ENCODE measurements at regions not wholly inside any gene's neighbourhood (a gene's known extent, or its start where the extent isn't known, plus 50 kb on each side); places are given as distances from the start of the nearest gene placed in this dataset.

DNA sequence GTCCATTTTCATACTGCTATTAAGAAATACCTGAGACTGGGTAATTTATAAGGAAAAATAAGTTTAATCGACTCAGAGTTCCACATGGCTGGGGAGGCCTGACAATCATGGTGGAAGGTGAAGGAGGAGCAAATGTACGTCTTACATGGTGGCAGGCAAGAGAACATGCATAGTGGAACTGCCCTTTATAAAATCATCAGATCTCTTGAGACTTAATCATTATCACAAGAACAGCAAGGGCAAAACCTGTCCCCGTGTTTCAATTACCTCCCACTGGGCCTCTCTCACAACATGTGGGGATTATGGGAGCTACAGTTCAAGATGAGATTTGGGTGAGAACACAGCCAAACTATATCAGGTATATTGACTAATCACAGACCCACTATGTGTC is 370.2 kb upstream of the USP24 start:
- H3K4me3 Mint-ChIP-seq (ENCODE audit: unreplicated experiment), result no peak overlapping the region
- TF ChIP-seq, protein P1, sequence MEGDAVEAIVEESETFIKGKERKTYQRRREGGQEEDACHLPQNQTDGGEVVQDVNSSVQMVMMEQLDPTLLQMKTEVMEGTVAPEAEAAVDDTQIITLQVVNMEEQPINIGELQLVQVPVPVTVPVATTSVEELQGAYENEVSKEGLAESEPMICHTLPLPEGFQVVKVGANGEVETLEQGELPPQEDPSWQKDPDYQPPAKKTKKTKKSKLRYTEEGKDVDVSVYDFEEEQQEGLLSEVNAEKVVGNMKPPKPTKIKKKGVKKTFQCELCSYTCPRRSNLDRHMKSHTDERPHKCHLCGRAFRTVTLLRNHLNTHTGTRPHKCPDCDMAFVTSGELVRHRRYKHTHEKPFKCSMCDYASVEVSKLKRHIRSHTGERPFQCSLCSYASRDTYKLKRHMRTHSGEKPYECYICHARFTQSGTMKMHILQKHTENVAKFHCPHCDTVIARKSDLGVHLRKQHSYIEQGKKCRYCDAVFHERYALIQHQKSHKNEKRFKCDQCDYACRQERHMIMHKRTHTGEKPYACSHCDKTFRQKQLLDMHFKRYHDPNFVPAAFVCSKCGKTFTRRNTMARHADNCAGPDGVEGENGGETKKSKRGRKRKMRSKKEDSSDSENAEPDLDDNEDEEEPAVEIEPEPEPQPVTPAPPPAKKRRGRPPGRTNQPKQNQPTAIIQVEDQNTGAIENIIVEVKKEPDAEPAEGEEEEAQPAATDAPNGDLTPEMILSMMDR (IDR thresholded peaks at IDR 0.05; ENCODE audit: partially characterized antibody, unreplicated experiment), result no peak
- no peak overlapping the region for H3K27ac Mint-ChIP-seq (ENCODE audit: unreplicated experiment)
- H3K36me3 Mint-ChIP-seq (ENCODE audit: unreplicated experiment), result no peaks in the 10 kb centered on the region
- H3K27me3 Mint-ChIP-seq (ENCODE audit: unreplicated experiment), result no peaks in the 10 kb centered on the region
- H3K4me1 Mint-ChIP-seq (ENCODE audit: low read depth, unreplicated experiment), result peaks cover 1% of the 10 kb centered on the region
- H3K9me3 Mint-ChIP-seq (ENCODE audit: unreplicated experiment), result no peaks in the 10 kb centered on the region
- DNase-seq, result no peak

DNA sequence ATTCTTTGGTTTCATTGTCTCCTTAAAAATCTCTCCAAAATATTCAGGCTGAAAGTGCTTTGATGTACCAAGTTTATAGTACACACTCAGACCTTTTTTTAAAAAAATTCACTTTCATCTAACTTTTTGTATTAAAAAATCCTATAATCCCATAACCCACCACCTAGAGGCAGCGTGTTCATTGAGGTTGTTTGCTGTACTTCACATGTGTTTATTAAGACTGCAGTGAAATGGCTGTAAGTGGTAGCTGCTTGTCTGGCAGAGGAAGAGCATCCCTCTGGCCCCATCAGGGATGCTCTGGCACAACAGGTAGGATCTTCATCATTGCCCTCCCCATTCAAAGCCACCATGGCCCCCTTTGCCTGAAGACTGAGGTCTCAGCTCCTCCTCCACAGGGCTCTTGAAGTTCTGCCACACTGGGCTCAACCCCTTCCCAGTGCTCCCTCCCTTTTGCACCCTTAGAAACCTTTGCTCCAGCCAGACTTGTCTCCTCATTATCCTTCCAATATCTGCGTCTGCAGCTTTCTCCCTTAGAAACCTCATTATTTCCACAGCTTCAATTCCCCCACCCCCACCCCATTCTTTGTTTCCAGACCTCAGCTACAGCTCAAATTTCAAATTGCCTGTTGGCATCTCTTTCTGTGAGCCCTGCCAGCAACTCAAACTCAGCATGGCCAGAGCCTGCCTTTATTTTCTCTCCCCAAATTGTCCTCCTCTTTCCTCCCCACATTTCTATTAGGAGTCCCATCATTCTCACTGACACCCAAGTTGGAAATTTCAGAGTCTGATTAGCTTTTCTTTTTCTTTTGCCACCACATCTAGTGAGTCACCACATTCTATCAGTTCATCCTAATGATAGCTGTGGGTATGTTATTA is 369.6 kb upstream of the USP24 start:
- H3K36me3 Mint-ChIP-seq (ENCODE audit: unreplicated experiment), result no peaks in the 10 kb centered on the region
- H3K27me3 Mint-ChIP-seq (ENCODE audit: unreplicated experiment), result no peaks in the 10 kb centered on the region
- no peak for DNase-seq

DNA sequence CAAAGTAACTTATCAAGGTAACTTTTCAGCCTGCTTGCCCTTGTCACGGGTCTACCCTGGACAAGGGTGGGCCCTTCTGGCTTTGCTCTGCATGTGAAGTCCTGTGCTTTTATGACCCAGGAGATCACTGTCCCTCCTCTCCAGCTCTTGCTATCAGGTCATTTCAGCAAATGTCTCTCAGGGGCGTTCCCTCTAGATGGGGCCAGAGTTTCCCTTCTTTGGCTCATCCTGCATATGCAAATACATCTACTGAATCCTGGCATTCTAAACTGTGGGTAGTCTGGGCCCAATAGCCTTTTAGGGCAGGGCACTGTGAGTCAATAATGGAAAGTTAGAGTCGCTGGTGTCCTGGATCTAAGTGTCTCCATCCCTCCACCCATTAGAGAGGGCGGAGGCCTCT is 366.9 kb upstream of the USP24 start:
- no peak overlapping the region for H3K27ac Mint-ChIP-seq (ENCODE audit: unreplicated experiment)
- no peak overlapping the region for H3K4me3 Mint-ChIP-seq (ENCODE audit: unreplicated experiment)
- H3K27me3 Mint-ChIP-seq (ENCODE audit: unreplicated experiment), result peaks cover 2% of the 10 kb centered on the region
- TF ChIP-seq, protein P1 (IDR thresholded peaks at IDR 0.05; ENCODE audit: partially characterized antibody, unreplicated experiment), result no peak
- no peak for DNase-seq
- no peaks in the 10 kb centered on the region for H3K36me3 Mint-ChIP-seq (ENCODE audit: unreplicated experiment)
- H3K9me3 Mint-ChIP-seq (ENCODE audit: unreplicated experiment), result no peaks in the 10 kb centered on the region
- H3K4me1 Mint-ChIP-seq (ENCODE audit: low read depth, unreplicated experiment), result peaks cover 4% of the 10 kb centered on the region

More for the DNA sequence above, 369.6 kb upstream of the USP24 start:
- Mint-ChIP-seq H3K27ac (ENCODE audit: unreplicated experiment) (no peak overlapping the region), H3K4me3 (ENCODE audit: unreplicated experiment) (no peak overlapping the region), H3K4me1 (ENCODE audit: low read depth, unreplicated experiment) (peaks cover 1% of the 10 kb centered on the region), H3K9me3 (ENCODE audit: unreplicated experiment) (no peaks in the 10 kb centered on the region)
- TF ChIP-seq, protein P1 (IDR thresholded peaks at IDR 0.05; ENCODE audit: partially characterized antibody, unreplicated experiment), result no peak

DNA sequence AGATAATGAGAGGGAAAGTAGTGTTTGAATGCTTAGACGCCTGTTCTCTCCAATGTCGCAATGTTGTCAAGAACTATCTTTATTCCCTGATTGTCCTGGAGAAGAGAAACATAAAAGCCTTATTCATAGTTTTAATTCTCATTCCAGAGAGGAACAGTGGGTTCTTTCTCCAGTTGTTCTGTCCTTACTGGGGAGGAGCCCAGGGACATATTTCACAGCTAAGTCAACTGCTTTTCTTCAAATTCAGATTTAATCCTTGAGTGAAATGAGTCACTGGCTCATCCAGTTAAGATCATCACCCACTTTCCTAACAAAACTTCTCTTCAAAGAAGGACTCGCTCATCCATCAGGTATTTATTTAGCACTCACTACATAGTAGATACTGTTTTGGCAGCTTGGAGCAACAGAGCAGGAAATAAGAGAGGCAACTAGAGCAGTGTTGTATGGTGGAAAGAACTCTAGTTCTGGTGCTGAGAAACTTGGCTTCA is 365.7 kb upstream of the USP24 start:
- Mint-ChIP-seq H3K9me3 (ENCODE audit: unreplicated experiment) (no peaks in the 10 kb centered on the region), H3K27me3 (ENCODE audit: unreplicated experiment) (peaks cover 2% of the 10 kb centered on the region), H3K27ac (ENCODE audit: unreplicated experiment) (no peak overlapping the region), H3K4me1 (ENCODE audit: low read depth, unreplicated experiment) (peaks cover 4% of the 10 kb centered on the region), H3K36me3 (ENCODE audit: unreplicated experiment) (no peaks in the 10 kb centered on the region), H3K4me3 (ENCODE audit: unreplicated experiment) (no peak overlapping the region)
- TF ChIP-seq, protein P1 (IDR thresholded peaks at IDR 0.05; ENCODE audit: partially characterized antibody, unreplicated experiment), result no peak
- no peak for DNase-seq

DNA sequence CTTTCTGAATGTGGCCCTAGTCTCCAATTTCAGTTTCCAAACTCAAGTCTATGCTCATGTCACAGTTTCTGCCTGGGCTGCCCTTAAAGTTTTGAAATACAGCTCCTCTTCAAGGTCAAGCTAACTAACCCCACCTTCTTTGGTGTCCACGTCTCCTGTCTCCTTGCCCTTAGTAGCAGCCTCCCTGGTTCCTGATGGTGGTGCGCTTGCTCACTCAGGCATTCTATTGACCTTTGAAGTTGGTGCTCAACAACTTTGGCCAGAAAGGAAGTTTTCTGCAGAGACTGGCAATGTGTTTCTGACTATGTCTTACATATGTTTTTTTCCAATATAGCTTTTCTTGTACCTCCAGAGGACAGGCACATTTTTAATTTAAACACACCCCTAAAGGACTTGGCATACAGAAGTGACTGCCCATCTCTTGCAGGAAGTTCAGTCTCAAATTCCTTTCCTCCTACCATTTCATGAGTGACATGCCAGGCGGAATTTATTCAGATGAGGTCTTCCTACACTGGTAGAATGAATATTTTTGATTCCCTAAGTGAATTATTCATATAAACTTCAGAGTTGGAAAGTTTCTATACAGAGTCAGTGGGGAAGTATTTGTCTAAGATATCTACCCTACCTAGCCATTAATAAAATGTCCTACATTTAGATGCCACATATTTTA is 364.3 kb upstream of the USP24 start:
- Mint-ChIP-seq H3K9me3 (ENCODE audit: unreplicated experiment) (no peaks in the 10 kb centered on the region), H3K36me3 (ENCODE audit: unreplicated experiment) (no peaks in the 10 kb centered on the region), H3K4me1 (ENCODE audit: low read depth, unreplicated experiment) (peaks cover 3% of the 10 kb centered on the region), H3K27me3 (ENCODE audit: unreplicated experiment) (peaks cover 2% of the 10 kb centered on the region), H3K27ac (ENCODE audit: unreplicated experiment) (no peak overlapping the region), H3K4me3 (ENCODE audit: unreplicated experiment) (no peak overlapping the region)
- TF ChIP-seq, protein P1 (IDR thresholded peaks at IDR 0.05; ENCODE audit: partially characterized antibody, unreplicated experiment), result no peak
- no peak for DNase-seq

Measured in glutamatergic neuron (in vitro differentiated cells).